Ramos (cell line): ENCODE measurements at regions not wholly inside any gene's neighbourhood (a gene's known extent, or its start where the extent isn't known, plus 50 kb on each side); places are given as distances from the start of the nearest gene placed in this dataset.

Experiments used
- in situ Hi-C: fragments of 300-500 bp; cut with MboI; formaldehyde crosslinking; loops from one replicate; pipeline ENCODE4 v1.14.3; 2022; ENCODE audit warnings: low sequenced_read_pairs; ENCODE audit not compliant: unreplicated experiment

GRCh38 chr5:166433679-166434078 is 1857.8 kb upstream of the WWC1 start:
- in situ Hi-C loops = no loop called here

GRCh38 chr5:166436872-166437271 is 1854.6 kb upstream of the WWC1 start:
- in situ Hi-C loops = no loop called here

- in situ Hi-C loops = no loop called here
These were observed 1805.1 kb upstream of the WWC1 start for GRCh38 chr5:166486348-166486747.

GRCh38 chr5:166488560-166488959 is 1802.9 kb upstream of the WWC1 start:
- in situ Hi-C loops = no loop called here

- in situ Hi-C loops = no loop called here
These were observed 1798.4 kb upstream of the WWC1 start for GRCh38 chr5:166493040-166493439.

- in situ Hi-C loops = no loop called here
These were observed 1797.8 kb upstream of the WWC1 start for GRCh38 chr5:166493612-166494011.

- in situ Hi-C loops = no loop called here
These were observed 1793.8 kb upstream of the WWC1 start for GRCh38 chr5:166497496-166498104.

GRCh38 chr5:166499447-166500240 is 1791.8 kb upstream of the WWC1 start:
- in situ Hi-C loops = no loop called here

- in situ Hi-C loops = no loop called here
These were observed 1787.9 kb upstream of the WWC1 start for GRCh38 chr5:166503506-166503905.

- in situ Hi-C loops = no loop called here
These were observed 1786.4 kb upstream of the WWC1 start for GRCh38 chr5:166505067-166505466.

GRCh38 chr5:166505544-166505943 is 1785.9 kb upstream of the WWC1 start:
- in situ Hi-C loops = no loop called here

GRCh38 chr5:166507810-166508425 is 1783.5 kb upstream of the WWC1 start:
- in situ Hi-C loops = no loop called here

GRCh38 chr5:166509085-166509484 is 1782.4 kb upstream of the WWC1 start:
- in situ Hi-C loops = no loop called here

GRCh38 chr5:166517976-166518375 is 1773.5 kb upstream of the WWC1 start:
- in situ Hi-C loops = no loop called here

- in situ Hi-C loops = no loop called here
These were observed 1768.2 kb upstream of the WWC1 start for GRCh38 chr5:166523206-166523605.

GRCh38 chr5:166529200-166529599 is 1762.2 kb upstream of the WWC1 start:
- in situ Hi-C loops = no loop called here

GRCh38 chr5:166532456-166533220 is 1758.8 kb upstream of the WWC1 start:
- in situ Hi-C loops = no loop called here

- in situ Hi-C loops = no loop called here
These were observed 1755.8 kb upstream of the WWC1 start for GRCh38 chr5:166535641-166536040.

GRCh38 chr5:166540156-166540555 is 1751.3 kb upstream of the WWC1 start:
- in situ Hi-C loops = no loop called here

GRCh38 chr5:166551384-166551783 is 1740.1 kb upstream of the WWC1 start:
- in situ Hi-C loops = no loop called here

GRCh38 chr5:166553778-166554177 is 1737.7 kb upstream of the WWC1 start:
- in situ Hi-C loops = no loop called here
